GM19043 (cell line): ENCODE measurements at regions not wholly inside any gene's neighbourhood (a gene's known extent, or its start where the extent isn't known, plus 50 kb on each side); places are given as distances from the start of the nearest gene placed in this dataset.

Experiments used
- ATAC-seq: cut with Tn5 transposase; IDR thresholded peaks from one replicate; pipeline ENCODE4 v1.9.1; 2021; ENCODE audit warnings: low read depth; ENCODE audit not compliant: unreplicated experiment

DNA sequence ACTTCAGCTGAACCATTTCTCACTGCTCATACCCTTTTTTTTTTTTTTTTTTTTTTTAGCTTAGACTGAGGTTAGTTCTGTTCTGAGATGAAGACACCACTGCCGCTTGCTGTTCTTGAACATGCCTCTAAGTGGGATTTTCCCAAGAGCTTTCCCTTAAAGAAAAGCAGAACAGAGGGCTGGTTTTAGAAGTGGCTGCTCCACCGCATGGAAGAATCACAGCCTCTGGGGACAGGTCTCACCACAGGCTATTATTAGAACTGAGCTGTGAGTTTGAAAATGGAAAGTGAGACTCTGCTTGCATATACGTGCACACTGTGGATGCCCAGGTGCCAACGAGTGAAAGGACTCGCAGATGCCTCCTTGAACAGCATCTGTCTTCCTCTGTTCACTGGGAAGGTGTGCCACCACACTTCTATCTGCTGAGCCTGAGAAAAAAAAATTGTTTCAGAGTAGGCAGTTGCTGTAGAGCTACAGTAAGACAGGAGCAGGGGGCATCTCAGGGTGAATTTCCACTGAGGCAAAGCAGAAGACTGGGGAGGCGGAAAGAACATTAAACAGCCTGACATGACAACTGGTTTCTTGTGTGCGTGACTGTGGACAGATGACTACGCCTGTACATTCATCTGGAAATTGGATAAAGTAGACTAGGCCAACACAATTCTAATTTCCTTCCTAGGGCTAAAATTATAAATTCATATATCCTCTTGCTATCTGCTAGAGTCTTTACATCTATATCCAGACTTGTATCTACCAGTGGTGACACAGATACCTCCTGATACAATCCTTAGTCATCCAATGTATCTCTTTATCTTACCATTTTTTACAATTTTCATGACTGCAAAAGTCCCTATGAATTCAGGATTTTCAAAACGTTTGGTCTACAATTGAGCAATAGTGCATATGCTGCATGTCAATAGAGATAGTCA, 1045.7 kb upstream of the CELF4 start:
- peak; percentile 85 for ATAC-seq

DNA sequence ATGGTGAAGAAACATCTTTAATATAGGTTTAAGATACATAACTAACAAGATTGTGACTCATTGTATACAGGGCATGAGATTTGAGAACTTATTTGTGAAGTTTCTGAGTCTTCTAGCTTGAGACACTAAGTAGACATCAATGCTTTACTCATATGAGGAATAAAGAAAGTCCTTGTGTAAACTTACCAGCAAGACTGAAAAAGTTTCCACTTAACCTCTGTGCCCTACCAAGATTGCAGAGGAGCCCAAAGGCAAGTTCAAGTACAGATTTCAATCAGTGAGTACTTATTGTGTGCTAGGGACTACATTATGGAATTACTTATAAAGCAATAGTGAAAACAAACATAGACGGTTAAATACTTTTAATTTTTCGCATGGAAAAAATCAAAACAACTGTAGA, 1041.2 kb upstream of the CELF4 start:
- peak; percentile 31 for ATAC-seq

DNA sequence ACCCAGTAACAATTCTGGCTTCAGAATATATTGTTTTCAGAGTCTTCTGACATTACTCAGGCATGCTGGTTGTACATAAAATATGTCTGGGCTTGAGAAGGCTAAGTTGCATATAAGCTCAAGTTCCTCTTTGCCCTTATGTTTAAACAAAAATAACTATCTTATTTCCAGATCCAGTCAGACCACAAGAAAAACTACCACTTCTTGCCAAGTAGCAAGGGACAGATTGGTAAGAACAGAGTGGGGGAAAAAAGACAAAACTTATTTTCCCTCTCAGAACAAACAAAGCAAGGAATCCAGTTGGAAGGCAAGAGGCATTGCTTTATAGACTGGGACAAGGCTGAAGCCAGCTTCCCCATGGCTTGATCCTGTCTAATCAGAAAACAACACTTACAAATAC, 1036.7 kb upstream of the CELF4 start:
- no peak for ATAC-seq

DNA sequence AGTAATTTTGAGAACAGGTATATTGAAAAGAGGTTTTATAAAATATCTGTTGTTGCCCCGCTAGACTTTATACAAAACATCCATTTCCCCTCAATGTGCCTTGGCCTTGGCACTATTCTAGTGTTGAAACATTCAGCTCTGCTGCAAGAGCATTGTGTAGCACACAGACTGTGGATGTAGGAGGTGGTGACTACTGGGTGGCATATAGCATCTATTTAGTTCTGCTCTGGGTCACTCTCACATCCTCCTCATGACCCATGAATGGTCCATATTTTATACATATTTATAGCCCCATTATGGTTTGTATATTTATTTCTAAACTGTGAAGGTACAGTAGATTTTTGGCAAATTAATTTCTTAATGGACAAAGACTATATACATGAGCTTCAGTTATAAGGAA, 1022.0 kb upstream of the CELF4 start:
- ATAC-seq = no peak

DNA sequence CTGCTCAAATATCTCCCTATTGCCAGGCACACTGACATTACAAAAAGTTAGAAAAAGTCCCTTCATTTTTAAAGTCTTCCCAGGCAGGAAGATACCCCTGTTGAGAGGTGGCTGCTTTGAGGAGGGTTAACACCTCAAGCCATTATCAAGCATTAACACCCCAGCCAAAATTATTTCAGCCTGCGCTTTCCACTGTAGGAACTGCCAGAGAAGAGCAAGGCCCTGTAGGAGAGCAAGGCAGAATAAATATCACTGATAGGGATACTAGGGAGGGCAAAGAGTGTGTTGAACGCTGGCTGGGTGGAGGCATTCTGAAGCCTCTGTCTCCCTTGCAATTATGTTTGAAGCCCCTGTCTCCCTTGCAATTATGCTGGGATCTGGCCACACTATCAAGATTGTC, 1020.7 kb upstream of the CELF4 start:
- no peak for ATAC-seq

DNA sequence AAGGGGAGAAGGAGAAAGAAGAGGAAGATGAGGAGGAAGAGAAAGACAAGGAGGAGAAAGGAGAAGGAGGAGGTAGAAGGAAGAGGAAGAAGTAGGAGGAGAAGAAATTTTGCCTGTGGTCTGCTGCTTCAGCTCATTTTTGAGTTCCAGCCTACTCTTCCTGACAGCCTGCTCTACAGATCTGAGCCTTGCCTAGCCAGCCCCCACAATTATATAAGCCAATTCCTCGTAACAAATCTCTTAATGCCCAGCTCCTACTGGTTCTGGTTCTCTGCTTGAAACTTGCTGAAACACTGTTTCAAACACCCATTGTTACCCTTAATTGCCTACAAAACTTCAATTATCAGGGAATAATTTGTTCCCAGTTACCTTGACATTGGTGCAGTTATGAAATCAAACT, 1014.2 kb upstream of the CELF4 start:
- ATAC-seq = no peak

DNA sequence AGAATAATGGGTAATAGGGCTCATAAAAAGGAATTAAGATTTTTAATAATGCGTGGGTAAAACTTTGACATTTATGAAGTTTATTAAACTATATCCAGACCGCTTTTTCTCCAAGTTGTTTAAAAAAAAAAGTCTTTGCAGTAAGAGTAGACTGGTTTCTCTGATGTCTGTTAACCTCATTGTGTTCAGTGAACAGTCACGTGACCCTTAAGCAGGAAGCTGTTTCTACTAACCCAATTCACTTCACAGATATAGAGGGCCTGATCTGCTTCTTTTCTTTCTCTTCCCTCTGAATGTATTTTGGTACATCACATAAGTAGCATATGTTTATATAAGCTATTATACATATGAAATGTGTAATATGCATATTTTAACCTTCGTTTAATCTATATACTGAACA, 1011.3 kb upstream of the CELF4 start:
- no peak for ATAC-seq

DNA sequence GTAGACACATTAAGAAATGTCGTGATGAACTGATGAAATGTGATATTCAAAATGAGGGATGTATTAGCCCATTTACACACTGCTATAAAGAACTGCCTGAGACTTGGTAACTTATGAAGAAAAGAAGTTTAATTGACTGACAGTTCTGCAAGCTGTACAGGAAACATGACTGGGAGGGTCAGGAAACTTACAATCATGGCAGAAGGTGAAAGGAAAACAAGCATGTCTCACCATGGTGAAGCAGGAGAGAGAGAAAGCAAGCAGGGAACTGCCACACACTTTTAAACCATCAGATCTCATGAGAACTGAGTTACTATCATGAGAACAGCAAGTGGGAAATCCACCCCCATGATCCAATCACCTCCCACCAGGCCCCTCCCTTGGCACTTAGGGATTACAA, 1010.8 kb upstream of the CELF4 start:
- ATAC-seq = no peak

DNA sequence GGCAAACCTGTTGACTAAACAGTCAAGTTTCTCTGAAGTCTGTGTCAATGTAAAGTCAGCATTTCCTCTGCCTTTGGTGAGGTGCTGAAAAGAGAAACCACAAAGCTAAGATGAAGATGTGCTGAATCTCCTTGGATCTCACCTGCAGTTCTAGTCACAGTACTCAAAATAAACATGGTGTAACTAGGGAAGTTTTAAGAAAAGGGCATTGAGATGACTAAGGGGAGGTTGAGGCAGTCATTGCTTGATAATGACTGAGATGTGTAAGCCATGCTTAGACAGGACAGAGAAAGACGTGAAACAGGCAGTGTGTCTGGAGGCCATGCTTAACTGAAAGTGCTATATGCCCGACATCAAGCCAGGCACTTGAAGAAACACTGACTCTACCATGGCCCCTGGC, 1010.0 kb upstream of the CELF4 start:
- ATAC-seq = no peak

DNA sequence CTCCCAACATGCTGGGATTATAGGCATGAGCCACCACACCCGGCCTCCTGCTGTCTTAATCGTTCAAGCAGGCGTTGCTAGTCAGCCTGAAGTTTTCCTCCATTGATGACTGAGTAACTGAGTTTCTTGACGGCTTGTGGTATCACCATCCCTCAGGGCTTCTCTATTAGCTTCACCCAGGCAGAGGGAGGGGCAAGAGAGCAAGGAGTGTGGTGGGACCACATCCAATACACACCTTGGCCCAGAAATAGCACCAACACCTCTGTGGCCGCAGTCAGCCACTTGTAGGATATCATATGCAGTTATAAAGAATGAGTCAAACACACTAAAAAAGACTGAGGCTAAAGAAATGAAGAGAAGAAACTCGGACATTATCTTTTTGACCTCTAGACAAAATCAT, 1009.4 kb upstream of the CELF4 start:
- ATAC-seq = no peak

DNA sequence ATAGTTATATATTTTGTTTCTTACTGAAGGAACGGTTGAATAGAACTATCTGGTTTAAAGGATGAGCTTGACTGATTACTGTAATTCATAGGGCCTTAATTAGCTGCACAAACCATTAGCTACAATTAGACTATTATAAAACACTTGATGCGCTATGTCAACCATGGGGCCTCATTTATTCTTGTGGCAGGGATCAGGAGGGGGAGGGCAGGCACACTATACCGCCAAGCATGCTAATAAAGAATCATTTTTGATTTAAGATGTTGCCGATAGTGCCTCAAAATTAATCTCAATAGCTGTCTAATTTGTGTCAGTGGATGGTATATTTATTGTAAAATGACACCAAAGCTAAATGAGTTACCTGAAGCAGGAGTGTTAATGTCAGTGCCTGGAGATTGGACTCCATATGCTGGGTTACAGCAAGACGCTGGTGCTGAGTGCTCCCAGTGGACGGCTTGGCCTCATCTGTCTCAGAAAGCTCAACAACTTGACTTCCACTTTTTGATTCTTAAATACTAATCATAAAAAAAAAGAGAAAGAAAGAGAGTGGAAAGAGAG, 1007.0 kb upstream of the CELF4 start:
- no peak for ATAC-seq

DNA sequence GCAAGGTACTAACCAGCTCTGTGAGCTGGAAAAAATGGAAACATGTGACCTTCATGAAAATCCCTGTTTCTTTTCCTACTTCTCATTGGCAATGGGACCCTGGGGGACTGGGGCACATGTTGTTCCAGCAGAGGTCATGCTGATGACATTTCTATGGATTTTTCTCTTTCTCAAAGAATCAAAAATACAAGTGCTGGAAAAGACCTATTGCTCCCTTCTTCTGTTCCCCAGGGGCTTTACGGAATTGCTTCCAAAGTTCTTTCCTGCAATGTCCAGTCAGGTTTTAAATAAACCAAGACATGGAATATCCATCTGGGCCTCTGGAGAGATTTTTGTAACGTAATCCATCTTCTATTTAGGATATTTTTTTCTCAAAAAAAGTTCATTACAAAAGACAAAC, 1006.1 kb upstream of the CELF4 start:
- ATAC-seq = no peak

DNA sequence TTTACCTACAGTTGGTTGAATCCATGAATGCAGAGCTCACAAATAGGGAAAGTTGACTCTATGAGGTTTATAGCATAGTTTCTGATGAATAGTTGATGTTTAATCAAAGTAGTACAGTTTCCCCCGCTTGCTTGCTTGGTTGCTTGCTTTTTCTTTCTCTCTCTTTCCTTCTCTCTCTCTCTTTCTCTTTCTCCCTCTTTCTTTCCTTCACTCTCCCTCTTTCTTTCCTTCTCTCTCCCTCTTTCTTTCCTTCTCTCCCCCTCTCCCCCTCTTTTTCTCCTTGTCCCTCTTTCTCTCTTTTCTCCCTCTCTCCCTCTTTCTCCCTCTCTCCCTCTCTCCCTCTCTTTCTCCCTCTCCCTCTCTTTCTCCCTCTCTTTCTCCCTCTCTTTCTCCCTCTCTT, 999.9 kb upstream of the CELF4 start:
- ATAC-seq = no peak

DNA sequence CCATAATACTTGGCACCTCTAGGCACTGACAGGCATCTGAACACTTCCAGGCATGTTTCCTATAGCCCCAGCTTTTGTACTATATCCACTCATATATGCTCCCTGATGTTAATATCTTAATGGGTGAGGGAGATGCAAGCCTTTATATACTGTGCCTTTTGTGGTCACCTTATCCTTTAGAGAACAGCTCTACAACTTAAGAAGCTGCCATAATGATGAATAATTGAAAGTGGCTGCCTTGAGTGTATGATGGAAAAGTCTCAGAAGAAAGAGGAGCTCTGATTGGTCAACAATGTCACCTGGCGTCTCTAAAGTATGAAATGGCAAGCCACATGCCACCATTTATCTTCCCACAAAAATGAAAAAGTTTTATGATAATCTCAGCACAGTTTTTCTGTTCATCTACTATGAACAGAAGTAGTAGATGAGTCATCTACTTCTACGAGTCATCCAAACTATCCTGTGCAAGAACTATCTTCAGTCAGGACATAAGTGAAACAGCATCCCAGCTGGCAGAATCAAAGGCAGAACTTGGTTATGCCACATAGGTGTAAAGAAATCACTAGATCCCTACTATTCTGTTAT, 997.9 kb upstream of the CELF4 start:
- no peak for ATAC-seq

DNA sequence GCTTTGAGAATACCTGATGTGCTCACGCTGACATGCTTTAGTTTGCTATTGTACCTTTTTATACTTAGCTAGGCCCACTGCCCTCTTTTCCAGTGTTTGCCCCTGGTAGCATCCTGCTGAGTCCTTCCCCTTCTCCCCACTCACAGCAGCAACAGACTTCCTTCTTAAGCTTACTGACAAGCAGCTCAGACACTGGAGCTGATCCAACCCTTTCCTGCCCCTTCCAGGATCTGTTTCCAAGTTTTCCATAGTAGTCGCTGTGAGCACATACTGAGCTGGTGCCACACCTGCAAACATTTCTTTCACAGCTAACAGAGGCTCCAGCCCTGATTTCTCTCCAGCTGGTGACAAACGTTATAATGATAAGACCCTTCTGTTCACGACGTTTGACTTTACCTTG, 991.4 kb upstream of the CELF4 start:
- ATAC-seq = no peak

DNA sequence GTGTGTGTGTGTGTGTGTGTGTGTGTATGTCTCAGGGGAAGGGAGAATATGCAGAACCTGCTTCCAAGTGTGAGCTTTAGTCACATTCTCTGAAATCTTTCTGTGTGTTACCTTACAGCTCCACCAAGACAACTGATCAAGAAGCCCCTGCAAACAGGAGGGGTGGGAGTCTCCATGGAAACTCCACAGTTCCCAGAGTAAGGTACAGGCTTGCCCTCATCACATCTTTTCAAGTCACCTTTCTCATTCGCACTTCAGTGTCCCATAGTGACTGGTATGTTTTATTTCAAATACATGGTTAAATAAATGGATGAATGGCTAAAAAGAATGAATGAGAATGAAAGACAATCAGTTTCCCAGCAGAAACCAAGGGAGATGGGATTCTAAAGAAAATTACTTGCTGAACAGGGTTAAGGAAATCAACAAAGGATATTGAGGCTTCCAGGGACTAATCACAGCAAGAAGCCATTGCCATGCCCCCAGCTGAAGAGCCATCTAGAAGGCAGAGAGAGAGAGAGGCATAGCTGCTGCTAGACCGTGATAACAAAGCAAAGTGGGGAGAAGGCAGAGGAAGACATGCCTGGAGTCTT, 987.2 kb upstream of the CELF4 start:
- no peak for ATAC-seq

DNA sequence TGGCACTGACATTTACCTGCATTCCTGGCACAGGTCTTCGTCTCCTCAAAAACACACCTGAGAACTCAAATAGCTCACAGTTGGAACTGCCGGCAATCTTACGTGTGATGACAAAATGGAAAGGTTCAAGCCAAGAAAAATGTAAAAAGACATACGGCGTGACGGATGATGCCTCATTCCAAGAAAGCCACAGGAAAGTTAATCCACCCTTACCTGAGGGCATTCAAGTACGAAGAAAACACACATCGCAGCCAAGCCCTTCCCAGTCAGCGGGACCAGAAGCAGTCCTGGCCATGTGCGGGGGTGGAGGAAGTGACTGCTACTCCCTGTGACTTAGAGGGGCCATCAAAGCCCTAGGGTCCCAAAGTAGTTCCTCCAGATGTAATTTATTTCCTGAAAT, 986.3 kb upstream of the CELF4 start:
- no peak for ATAC-seq

DNA sequence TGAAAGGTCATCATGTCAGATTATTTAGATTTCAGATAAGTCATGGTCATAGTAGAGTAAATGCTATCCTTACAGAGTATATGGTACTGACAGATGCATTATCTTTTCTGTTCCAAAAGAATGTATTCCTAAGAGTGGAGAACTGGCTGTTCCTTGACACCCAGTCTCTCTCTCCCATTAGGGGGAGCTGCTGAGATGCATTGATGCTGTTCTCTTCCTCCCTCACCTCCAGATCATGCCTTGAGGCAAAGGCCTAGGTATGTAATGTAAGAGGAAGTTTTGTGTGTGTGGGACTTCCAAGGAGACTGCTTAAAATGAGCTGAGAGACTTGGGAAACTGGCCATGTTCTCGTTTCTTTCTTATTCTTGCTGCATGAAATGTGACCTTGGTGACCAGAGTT, 979.5 kb upstream of the CELF4 start:
- ATAC-seq = no peak

DNA sequence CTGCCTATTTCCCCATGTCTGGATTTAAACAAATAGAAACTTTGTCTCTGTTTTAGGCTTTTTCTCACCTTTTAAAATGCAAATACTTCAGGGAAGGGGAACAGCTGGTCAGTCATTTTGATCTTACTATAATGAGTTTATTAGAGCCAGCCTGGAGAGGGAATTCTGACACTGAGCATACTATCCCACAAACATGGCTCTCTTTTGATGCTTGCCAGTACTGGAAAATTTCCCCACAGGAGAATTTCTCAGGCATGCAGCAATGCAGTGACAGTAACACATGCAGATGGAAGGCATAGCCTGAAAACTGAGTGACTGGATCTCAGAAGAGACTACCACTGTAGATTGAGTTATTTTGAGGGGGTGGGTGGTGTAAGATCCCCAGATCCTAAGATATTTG, 974.3 kb upstream of the CELF4 start:
- no peak for ATAC-seq

DNA sequence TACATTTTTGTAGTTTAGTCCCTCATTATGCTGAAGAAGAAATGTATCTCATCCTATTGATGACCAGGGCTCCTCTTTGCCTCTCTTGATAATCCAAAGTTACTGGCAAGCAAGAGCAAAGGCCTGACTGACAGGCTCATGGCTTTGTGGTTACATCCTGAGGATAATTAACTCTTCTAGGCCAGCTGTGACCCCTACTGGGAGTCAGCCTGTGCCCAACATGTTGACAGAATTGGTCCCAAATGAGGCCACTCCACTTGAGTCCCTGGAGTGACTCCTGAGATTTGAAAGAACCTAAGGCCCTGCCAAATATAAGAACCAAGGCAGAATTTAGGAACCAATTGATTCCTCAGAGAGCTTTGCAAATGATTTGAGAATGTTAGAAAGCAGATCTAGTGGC, 973.8 kb upstream of the CELF4 start:
- no peak for ATAC-seq

DNA sequence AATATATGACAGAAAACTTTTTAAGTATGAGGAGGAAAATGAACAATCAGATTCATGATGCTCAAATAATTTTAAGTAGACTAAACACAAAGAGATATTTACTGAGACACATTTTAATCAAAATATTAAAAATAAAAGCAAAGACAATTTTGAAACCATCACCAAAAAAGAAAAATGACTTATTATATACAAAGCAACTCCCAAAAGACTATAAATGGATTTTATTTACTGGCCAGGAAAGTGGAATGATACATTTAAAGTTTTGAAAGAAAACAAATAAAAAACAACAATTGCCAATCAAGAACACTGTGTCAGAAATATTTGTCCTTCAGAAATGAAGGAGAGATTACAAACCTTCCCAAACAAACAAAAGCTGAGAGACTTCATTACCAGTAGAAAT, 968.5 kb upstream of the CELF4 start:
- ATAC-seq = no peak

DNA sequence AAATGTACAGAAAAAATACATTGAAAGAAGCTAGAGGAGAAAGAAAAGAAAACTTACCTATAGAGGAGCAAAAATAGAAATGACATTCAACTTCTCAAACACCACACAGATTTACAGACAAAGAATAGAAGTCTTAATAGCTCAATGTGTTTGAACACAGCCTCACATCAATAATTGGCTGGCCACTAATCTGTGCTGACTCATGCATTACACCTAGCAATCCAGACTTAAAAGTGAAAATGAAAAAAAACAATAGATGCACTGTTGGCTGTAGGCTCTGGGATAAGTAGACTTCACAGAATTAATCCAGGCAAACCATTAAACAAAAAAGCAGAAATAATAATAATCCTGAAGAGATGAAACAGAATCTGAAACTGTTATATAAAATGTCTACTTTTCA, 961.3 kb upstream of the CELF4 start:
- no peak for ATAC-seq
